ENCODE measurements at regions not wholly inside any gene's neighbourhood (a gene's known extent, or its start where the extent isn't known, plus 50 kb on each side); places are given as distances from the start of the nearest gene placed in this dataset.

GRCh38 chr14:56953884-56954283 is 143.6 kb upstream of the OTX2 start:
- TF ChIP-seq TCF7L2 (IDR thresholded peaks at IDR 0.05; ENCODE audit: low read depth, low read length) (no peak), POLR2AphosphoS5 (IDR thresholded peaks at IDR 0.05; ENCODE audit: low read depth, low read length) (no peak), SIN3A (IDR thresholded peaks at IDR 0.05; ENCODE audit: borderline replicate concordance, insufficient read depth, low read depth, low read length) (no peak)
